HEK293T (cell line): ENCODE measurements at regions not wholly inside any gene's neighbourhood (a gene's known extent, or its start where the extent isn't known, plus 50 kb on each side); places are given as distances from the start of the nearest gene placed in this dataset.

ENCODE experiments used
- BHLHE40 ChIP-seq: fragments of 450-650 bp; IDR thresholded peaks from 2 replicates; pipeline ENCODE4 v1.6.1; 2016; ENCODE audit warnings: mild to moderate bottlenecking, moderate library complexity, borderline replicate concordance
- FOXK2 ChIP-seq: fragments of 450-650 bp; IDR thresholded peaks from 2 replicates; pipeline ENCODE4 v1.6.1; 2016; ENCODE audit warnings: mild to moderate bottlenecking
- FOXM1 ChIP-seq: fragments of 450-650 bp; IDR thresholded peaks from 2 replicates; pipeline ENCODE4 v1.6.1; 2017; ENCODE audit warnings: mild to moderate bottlenecking, borderline replicate concordance
- SP1 ChIP-seq: fragments of 450-650 bp; IDR thresholded peaks from 2 replicates; pipeline ENCODE4 v1.6.1; 2017
- SUZ12 ChIP-seq: fragments of 450-650 bp; IDR thresholded peaks from 2 replicates; pipeline ENCODE4 v1.6.1; 2016; ENCODE audit warnings: mild to moderate bottlenecking

- TF ChIP-seq SUZ12 (no peak), BHLHE40 (no peak), FOXK2 (no peak), FOXM1 (no peak), SP1 (no peak)
Measured at GRCh38 chr7:67602246-67602887, 605.7 kb downstream of the TYW1 start.
